ENCODE measurements at regions not wholly inside any gene's neighbourhood (a gene's known extent, or its start where the extent isn't known, plus 50 kb on each side); places are given as distances from the start of the nearest gene placed in this dataset.

- TF ChIP-seq CTCF (IDR thresholded peaks at IDR 0.05; ENCODE audit: insufficient read depth, low read depth, low read length): no peak
- POLR2A ChIA-PET: no interaction called here
- H3K4me3 ChIP-seq (ENCODE audit: low read depth, low read length): no peak overlapping the region
- no peak for DNase-seq (ENCODE audit: low read depth)
- no peaks in the 10 kb centered on the region for H3K36me3 ChIP-seq (ENCODE audit: control insufficient read depth, insufficient read depth, low read length)
- H3K27me3 ChIP-seq (ENCODE audit: control insufficient read depth, insufficient read depth, low read length): no peaks in the 10 kb centered on the region
- CTCF ChIA-PET: no interaction called here
These were observed 230.7 kb downstream of the TOX3 start for GRCh38 chr16:52316241-52316640.

- Histone ChIP-seq H3K4me3 (ENCODE audit: low read depth, low read length) (no peak overlapping the region), H3K27me3 (ENCODE audit: control insufficient read depth, insufficient read depth, low read length) (no peaks in the 10 kb centered on the region), H3K36me3 (ENCODE audit: control insufficient read depth, insufficient read depth, low read length) (no peaks in the 10 kb centered on the region)
- ChIA-PET POLR2A (no interaction called here), CTCF (no interaction called here)
- TF ChIP-seq CTCF (IDR thresholded peaks at IDR 0.05; ENCODE audit: insufficient read depth, low read depth, low read length): no peak
- no peak for DNase-seq (ENCODE audit: low read depth)
These were observed 234.2 kb downstream of the TOX3 start for GRCh38 chr16:52312716-52313115.

GRCh38 chr16:52309446-52310416, 237.2 kb downstream of the TOX3 start:
- no peak for DNase-seq (ENCODE audit: low read depth)
- no peak for TF ChIP-seq CTCF (IDR thresholded peaks at IDR 0.05; ENCODE audit: insufficient read depth, low read depth, low read length)
- ChIA-PET POLR2A (no interaction called here), CTCF (no interaction called here)
- no peak overlapping the region for H3K4me3 ChIP-seq (ENCODE audit: low read depth, low read length)
- no peaks in the 10 kb centered on the region for H3K36me3 ChIP-seq (ENCODE audit: control insufficient read depth, insufficient read depth, low read length)
- no peaks in the 10 kb centered on the region for H3K27me3 ChIP-seq (ENCODE audit: control insufficient read depth, insufficient read depth, low read length)

GRCh38 chr16:52308051-52308450, 238.9 kb downstream of the TOX3 start:
- no peak for TF ChIP-seq CTCF (IDR thresholded peaks at IDR 0.05; ENCODE audit: insufficient read depth, low read depth, low read length)
- Histone ChIP-seq H3K27me3 (ENCODE audit: control insufficient read depth, insufficient read depth, low read length) (no peaks in the 10 kb centered on the region), H3K4me3 (ENCODE audit: low read depth, low read length) (no peak overlapping the region), H3K36me3 (ENCODE audit: control insufficient read depth, insufficient read depth, low read length) (no peaks in the 10 kb centered on the region)
- CTCF ChIA-PET: no interaction called here
- POLR2A ChIA-PET: no interaction called here
- DNase-seq (ENCODE audit: low read depth): no peak

GRCh38 chr16:52301026-52301425, 245.9 kb downstream of the TOX3 start:
- POLR2A ChIA-PET: no interaction called here
- H3K36me3 ChIP-seq (ENCODE audit: control insufficient read depth, insufficient read depth, low read length): no peaks in the 10 kb centered on the region
- no peaks in the 10 kb centered on the region for H3K27me3 ChIP-seq (ENCODE audit: control insufficient read depth, insufficient read depth, low read length)
- no peak overlapping the region for H3K4me3 ChIP-seq (ENCODE audit: low read depth, low read length)
- DNase-seq (ENCODE audit: low read depth): no peak
- CTCF ChIA-PET: no interaction called here
- TF ChIP-seq CTCF (IDR thresholded peaks at IDR 0.05; ENCODE audit: insufficient read depth, low read depth, low read length): no peak

All from BJ (cell line).